Retinal pigment epithelial cell (primary cell): ENCODE measurements at regions not wholly inside any gene's neighbourhood (a gene's known extent, or its start where the extent isn't known, plus 50 kb on each side); places are given as distances from the start of the nearest gene placed in this dataset.
"Not testable (repeated sequence)": the region's sequence is repeated elsewhere in the genome, so short reads cannot be mapped to it uniquely, and the experiment has no call there.

Experiments
- DNase-seq: peaks from one replicate; pipeline ENCODE4 v3.0.0-alpha.2; 2010; ENCODE audit warnings: low read depth
- H3K4me3 ChIP-seq: 2 replicates; pipeline ENCODE4 v1.5.1; 2011; ENCODE audit warnings: mild to moderate bottlenecking, low read length, control low read depth, moderate library complexity
- CTCF ChIP-seq: conservative IDR thresholded peaks from 2 replicates; pipeline ENCODE4 v1.5.1; 2011; ENCODE audit warnings: low read depth, low read length, control low read depth, inconsistent platforms

- TF ChIP-seq CTCF = no peak
- no peak for DNase-seq
- H3K4me3 ChIP-seq = no peak overlapping the region
Measured at GRCh38 chr2:142571934-142572333, 305.5 kb upstream of the KYNU start.

- H3K4me3 ChIP-seq = no peak overlapping the region
- no peak for DNase-seq
- TF ChIP-seq CTCF = no peak
Measured at GRCh38 chr2:142562900-142563299, 314.6 kb upstream of the KYNU start.

- DNase-seq = no peak
- TF ChIP-seq CTCF = no peak
- no peak overlapping the region for H3K4me3 ChIP-seq
Measured at GRCh38 chr2:142561656-142562055, 315.8 kb upstream of the KYNU start.

GRCh38 chr2:142557391-142557790 lies 320.1 kb upstream of the KYNU start:
- no peak for TF ChIP-seq CTCF
- DNase-seq = no peak
- H3K4me3 ChIP-seq = no peak overlapping the region

- not testable (repeated sequence) for DNase-seq, H3K4me3 ChIP-seq
Measured at GRCh38 chr2:142545999-142546398, 331.5 kb upstream of the KYNU start.

GRCh38 chr2:142545036-142545435 lies 332.4 kb upstream of the KYNU start:
- no peak for DNase-seq
- no peak for TF ChIP-seq CTCF

GRCh38 chr2:142544173-142544572 lies 333.3 kb upstream of the KYNU start:
- H3K4me3 ChIP-seq = no peak overlapping the region
- TF ChIP-seq CTCF = no peak
- no peak for DNase-seq

More at GRCh38 chr2:142545036-142545435, 332.4 kb upstream of the KYNU start:
- no peak overlapping the region for H3K4me3 ChIP-seq

GRCh38 chr2:142542431-142542910 lies 335.0 kb upstream of the KYNU start:
- no peak for TF ChIP-seq CTCF
- no peak overlapping the region for H3K4me3 ChIP-seq
- no peak for DNase-seq
